ENCODE measurements at regions not wholly inside any gene's neighbourhood (a gene's known extent, or its start where the extent isn't known, plus 50 kb on each side); places are given as distances from the start of the nearest gene placed in this dataset.

DNA sequence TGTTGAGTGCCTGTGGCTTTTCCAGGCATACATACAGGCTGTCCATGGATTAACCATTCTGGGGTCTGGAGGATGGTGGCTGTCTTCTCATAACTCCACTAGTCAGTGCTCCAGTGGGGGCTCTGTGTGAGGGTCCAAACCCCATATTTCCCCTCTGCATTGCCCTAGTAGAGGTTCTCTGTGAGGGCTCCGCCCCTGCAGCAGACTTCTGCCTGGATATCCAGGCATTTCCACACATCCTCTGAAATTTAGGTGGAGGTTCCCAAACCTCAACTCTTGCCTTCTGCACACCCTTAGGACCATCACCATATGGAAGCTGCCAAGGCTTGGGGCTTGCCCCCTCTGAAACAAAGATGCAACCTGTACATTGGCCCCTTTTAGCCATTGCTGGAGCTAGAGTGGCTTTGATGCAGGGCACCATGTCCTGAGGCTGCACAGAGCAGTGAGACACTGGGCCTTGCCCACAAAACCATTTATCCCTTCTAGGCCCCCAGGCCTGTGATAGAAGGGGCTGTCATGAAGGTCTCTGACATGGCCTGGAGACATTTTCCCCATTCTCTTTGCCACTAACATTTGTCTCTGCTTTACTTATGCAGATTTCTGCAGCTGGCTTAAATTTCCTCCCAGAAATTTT, 400.1 kb upstream of the MDFIC2 start:
- no peak overlapping the region for H3K27ac ChIP-seq (ENCODE audit: low read depth, low read length, poor library complexity, severe bottlenecking)
- ChIA-PET CTCF (no interaction called here), POLR2A (ENCODE audit: low non-redundant PET) (no interaction called here)
- H3K36me3 ChIP-seq (ENCODE audit: insufficient read depth, low read length, poor library complexity, severe bottlenecking): no peaks in the 10 kb centered on the region
- intact Hi-C loops (cut with micrococcal nuclease; ENCODE audit: unreplicated experiment): loop anchor here (10.0 kb wide), 1 partner anchor 158 kb away; no protein-coding TSS in a partner anchor
- BruUV-seq (replicated peaks): no TSS peak
- no peak for TF ChIP-seq CTCF (conservative IDR thresholded peaks at IDR 0.05; ENCODE audit: low read depth, low read length)
- TF ChIP-seq EZH2 (IDR thresholded peaks at IDR 0.05; ENCODE audit: borderline replicate concordance, low read depth, low read length, poor library complexity, severe bottlenecking): no peak
- H3K4me3 ChIP-seq (ENCODE audit: low read depth, low read length, poor library complexity, severe bottlenecking): no peak overlapping the region
- no peaks in the 10 kb centered on the region for H3K27me3 ChIP-seq (replicated peaks; ENCODE audit: insufficient read depth, low read depth, low read length, poor library complexity)
- no peaks in the 10 kb centered on the region for H3K4me1 ChIP-seq (ENCODE audit: insufficient read depth, low read length, poor library complexity, severe bottlenecking)
- DNase-seq (ENCODE audit: low spot score): no peak
- H3K9me3 ChIP-seq (ENCODE audit: low read depth, low read length, poor library complexity, severe bottlenecking): no peaks in the 10 kb centered on the region

GRCh38 chr3:70703305-70704102, 391.1 kb upstream of the MDFIC2 start:
- H3K4me3 ChIP-seq (ENCODE audit: low read depth, low read length, poor library complexity, severe bottlenecking): no peak overlapping the region
- H3K27ac ChIP-seq (ENCODE audit: low read depth, low read length, poor library complexity, severe bottlenecking): no peak overlapping the region
- no TSS peak for BruUV-seq (replicated peaks)
- intact Hi-C loops (cut with micrococcal nuclease; ENCODE audit: unreplicated experiment): no loop called here
- TF ChIP-seq EZH2 (IDR thresholded peaks at IDR 0.05; ENCODE audit: borderline replicate concordance, low read depth, low read length, poor library complexity, severe bottlenecking): no peak
- TF ChIP-seq CTCF (conservative IDR thresholded peaks at IDR 0.05; ENCODE audit: low read depth, low read length): no peak
- H3K4me1 ChIP-seq (ENCODE audit: insufficient read depth, low read length, poor library complexity, severe bottlenecking): no peaks in the 10 kb centered on the region
- DNase-seq (ENCODE audit: low spot score): no peak
- ChIA-PET CTCF (interaction anchor here (0.8 kb wide), 1 partner anchor 13 kb away, joined by 3 read pairs; no protein-coding TSS in a partner anchor), POLR2A (ENCODE audit: low non-redundant PET) (no interaction called here)
- no peaks in the 10 kb centered on the region for H3K36me3 ChIP-seq (ENCODE audit: insufficient read depth, low read length, poor library complexity, severe bottlenecking)
- H3K9me3 ChIP-seq (ENCODE audit: low read depth, low read length, poor library complexity, severe bottlenecking): no peaks in the 10 kb centered on the region
- no peaks in the 10 kb centered on the region for H3K27me3 ChIP-seq (replicated peaks; ENCODE audit: insufficient read depth, low read depth, low read length, poor library complexity)

DNA sequence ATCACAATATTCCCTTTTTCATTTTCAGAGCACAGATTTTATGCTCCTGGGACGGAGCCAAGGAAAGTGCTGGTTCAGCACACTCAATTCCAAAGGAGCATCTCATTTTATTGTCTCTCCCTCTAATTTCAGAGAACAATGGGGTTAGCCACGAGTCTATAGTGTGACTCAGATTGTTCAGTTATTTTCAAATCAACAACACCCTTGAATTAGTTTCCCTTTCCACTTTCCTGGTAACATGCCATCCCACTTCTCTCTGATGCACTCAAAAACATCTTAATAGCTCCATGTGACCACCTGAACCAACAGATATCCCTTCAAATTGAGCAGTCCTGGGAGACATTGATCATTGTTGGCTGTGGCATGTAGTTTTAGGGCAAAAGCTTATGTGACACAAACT, 389.7 kb upstream of the MDFIC2 start:
- CTCF ChIA-PET: no interaction called here
- Histone ChIP-seq H3K4me1 (ENCODE audit: insufficient read depth, low read length, poor library complexity, severe bottlenecking) (no peaks in the 10 kb centered on the region), H3K27me3 (replicated peaks; ENCODE audit: insufficient read depth, low read depth, low read length, poor library complexity) (no peaks in the 10 kb centered on the region), H3K9me3 (ENCODE audit: low read depth, low read length, poor library complexity, severe bottlenecking) (no peaks in the 10 kb centered on the region), H3K4me3 (ENCODE audit: low read depth, low read length, poor library complexity, severe bottlenecking) (no peak overlapping the region), H3K36me3 (ENCODE audit: insufficient read depth, low read length, poor library complexity, severe bottlenecking) (no peaks in the 10 kb centered on the region), H3K27ac (ENCODE audit: low read depth, low read length, poor library complexity, severe bottlenecking) (no peak overlapping the region)
- TF ChIP-seq EZH2 (IDR thresholded peaks at IDR 0.05; ENCODE audit: borderline replicate concordance, low read depth, low read length, poor library complexity, severe bottlenecking): no peak
- no peak for TF ChIP-seq CTCF (conservative IDR thresholded peaks at IDR 0.05; ENCODE audit: low read depth, low read length)
- intact Hi-C loops (cut with micrococcal nuclease; ENCODE audit: unreplicated experiment): no loop called here
- BruUV-seq (replicated peaks): no TSS peak
- DNase-seq (ENCODE audit: low spot score): no peak
- POLR2A ChIA-PET (ENCODE audit: low non-redundant PET): no interaction called here
